GM18520 (cell line): ENCODE measurements at regions not wholly inside any gene's neighbourhood (a gene's known extent, or its start where the extent isn't known, plus 50 kb on each side); places are given as distances from the start of the nearest gene placed in this dataset.

Source experiments
- ATAC-seq: cut with Tn5 transposase; IDR thresholded peaks from one replicate; pipeline ENCODE4 v1.9.1; 2021; ENCODE audit not compliant: unreplicated experiment

DNA sequence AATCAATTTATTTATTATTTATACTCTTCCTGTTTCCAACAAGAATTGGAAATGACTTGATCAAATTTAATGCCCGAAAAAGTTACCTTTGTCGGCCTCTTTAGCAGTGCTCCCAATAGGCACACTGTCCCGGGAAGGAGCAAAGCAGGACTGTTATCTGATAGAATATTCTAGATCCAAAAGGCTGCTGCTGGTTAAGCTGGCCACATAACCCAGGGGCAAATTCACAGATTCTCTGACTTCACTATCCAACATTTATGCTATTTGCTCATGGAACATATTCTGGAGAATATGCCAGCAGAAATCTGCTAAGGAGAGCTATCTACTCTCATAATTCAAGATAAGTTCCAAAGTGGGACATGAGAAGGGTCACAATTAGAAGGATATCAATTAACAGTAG, 100.2 kb upstream of the DMAC1 start:
- ATAC-seq: no peak

DNA sequence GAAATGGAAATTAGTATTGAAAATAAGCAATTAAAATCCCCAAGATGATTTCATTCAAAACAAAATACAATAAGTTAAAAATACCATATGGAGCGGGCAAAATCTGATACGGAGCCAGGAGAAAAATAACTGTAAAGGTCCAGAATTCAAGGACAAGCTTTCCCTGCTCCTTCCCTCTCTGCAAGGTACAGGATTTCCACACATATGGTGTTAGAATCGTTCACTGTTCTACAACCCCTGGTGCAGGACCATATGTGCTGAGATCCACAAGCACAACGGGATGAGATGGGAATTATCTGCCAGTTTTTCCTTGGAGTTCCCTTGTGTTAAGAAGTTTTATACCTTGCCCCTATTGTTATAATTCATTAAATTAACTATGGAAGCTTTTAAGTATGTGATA, 94.7 kb upstream of the DMAC1 start:
- ATAC-seq: no peak

DNA sequence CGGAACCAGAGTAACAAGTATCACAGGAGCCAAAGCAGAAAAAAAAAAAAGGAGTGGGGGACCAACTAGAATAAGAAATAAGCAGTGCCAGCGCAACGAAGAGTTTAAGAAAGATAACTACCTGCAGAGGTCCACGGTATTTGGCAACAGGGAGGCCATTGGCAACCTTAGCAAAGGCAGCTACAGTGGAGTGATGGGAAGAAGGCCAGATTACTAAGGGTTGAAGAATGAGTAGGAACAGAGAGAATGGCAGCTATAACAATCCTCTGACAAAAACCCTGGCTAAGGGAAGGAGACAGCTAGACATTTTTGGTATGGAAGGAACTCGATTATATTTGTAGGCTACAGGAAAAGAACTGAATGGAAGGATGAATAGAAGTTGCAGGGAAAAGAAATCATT, 93.4 kb upstream of the DMAC1 start:
- no peak for ATAC-seq

DNA sequence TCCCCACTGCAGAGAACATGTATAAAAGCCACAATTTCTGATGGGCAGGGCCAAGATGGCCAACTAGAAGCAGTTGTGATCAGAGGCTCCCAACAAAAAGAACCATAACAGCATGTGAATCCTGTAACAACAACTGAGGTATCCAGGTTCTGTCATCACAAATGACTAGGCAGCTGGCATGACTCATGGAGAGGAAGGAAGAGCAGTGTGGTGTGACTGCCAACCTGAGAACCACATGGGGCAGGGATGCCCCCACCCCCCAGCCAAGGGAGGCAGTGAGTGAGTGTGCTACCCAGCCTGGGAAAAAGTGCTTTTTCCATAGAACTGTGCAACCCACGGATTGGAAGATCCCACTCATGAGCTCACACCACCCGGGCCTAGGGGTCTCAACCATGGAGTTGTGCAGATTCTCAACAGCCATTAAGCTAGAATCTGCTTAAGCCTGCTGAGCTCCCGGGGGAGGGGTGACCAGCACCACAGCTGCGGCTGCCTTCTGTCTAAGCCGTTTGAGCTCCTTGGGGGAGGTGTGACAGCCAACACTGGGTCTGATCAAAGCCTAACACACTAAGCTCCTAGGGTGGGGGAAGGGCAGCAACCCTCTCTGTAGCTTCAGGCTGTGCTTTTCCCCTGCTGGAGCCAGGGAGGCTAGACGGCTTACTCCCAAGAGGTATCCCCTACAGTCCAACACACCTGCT, 80.1 kb upstream of the DMAC1 start:
- no peak for ATAC-seq

DNA sequence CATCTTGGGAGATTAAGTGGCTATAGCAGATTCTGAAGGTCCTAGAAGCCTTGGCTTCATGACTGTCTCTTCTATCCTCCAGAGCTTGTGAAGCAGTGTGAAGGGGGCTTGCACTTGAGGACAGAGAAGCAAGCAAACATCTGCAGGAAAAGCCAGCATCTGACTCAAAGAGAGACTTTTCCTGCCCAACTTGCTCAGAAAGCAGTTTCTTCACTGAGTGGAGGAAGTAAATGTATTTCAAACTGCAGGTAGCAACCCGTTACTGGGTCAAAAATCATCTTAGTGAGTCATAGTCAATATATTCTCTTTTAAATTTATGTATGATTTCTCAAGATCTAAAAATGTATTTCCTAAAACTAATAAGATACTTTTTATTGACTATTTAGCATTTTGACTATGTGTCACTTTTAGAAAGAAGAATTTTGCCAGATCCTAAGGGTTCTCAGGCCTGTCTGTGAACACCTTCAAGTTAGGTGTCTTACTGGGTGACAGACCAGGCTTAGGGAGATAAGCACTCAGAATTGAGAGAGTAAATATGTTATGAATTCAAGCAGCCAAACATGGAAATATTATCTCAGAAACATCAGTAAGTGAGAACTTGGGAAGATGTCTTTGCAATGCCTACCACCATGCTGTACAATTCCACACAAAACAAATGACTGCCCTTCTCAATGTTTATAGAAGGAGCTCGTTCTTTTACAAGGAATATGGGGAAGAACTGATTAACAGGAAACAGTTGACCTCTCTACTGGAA, 72.6 kb upstream of the DMAC1 start:
- ATAC-seq: no peak

DNA sequence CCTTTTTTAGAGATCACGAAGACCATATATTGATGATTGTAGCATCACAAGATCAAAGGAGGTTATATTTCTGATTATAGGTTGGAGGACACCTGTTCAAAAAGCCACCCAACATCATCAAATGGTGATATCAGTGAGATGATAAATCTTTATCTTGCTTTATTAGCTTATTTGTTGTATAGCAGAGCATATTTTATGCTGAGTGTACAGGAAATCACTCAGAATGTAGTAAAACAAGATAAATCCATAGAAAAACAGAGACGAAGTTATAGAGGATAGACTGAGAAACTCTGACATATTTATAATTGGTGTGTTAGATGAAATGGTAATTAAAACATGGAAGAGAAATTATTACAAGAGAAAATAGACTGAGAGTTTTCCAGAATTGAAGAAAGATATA, 69.8 kb upstream of the DMAC1 start:
- no peak for ATAC-seq

DNA sequence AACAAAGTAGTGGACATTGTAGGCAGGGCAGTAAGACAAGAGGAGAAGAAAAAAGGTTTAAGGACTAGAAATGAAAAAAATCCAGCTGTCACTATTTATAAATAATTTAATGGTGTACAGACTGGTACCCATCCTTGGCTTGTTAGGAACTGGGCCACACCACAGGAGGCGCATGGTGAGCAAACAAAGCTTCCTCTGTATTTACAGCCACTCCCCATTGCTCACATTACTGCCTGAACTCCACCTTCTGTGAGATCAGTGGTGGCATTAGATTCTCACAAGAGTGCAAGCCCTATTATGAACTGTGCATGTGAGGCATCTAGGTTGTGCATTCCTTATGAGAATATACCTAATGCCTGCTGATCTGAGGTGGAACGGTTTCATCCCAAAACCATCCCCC, 62.6 kb upstream of the DMAC1 start:
- ATAC-seq: no peak

DNA sequence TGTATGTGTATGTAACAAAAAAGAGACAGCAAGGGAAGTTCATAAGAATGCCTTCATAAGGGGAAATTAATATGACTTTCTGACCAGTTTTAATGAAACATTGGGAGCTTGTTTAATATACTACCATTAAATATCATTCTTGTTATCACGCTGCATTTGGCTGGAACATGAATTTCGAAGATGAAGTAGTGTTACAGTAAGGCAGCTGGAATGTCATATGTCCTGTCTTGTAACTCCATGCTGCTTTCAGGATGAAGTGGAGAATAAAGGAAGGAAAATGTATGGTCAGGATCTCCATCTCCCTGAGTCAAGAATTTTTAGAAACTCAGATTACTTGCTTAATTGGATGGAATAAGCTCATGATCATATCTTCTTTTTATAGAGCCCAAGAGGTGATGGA, 61.5 kb upstream of the DMAC1 start:
- ATAC-seq: no peak

DNA sequence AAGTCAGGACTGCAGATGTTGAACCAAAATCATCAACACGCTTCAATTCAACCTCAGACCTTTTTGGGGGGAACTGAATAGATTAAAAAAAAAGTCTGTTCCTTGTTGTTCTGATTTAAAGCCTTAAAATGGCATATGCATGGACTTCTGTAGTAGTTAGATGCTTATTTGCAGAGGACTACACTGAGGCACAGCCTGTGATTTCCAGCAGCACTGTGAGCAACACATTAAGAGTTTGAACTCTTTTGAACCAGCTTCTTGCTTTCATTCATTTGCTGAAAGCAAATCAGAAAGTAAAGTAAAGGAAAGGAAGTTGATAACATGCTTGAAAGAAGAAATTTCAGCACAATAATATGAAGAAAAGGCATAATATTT, 60.7 kb upstream of the DMAC1 start:
- ATAC-seq: no peak

DNA sequence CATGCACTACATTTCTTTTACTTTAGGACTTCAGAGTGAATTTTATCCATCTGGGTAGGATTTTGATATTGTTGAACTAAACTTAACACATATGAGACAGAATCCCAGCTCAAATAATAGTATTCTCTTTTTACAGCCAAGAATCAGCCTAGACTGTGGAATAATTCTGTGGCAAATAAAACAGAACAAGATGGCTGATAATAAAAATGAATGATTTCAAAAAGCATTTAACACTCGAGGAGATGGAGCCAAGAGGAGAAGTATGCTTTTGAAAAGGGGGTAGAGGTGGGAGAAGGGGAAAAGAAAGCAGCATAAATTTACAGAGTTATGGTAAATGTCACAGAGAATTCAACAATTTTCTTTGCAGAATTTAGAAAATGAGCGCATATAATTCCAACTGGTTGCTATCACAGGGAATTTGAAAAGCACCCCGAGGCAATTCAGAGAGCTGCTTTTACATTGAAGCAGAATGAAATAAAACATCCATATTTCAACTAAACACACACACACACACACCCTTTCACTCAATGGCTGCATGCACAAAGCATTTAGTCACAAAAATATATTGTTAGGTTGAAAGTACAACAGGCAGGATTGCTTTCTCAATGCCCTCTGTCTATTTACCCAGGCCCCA, 60.2 kb upstream of the DMAC1 start:
- ATAC-seq: no peak

DNA sequence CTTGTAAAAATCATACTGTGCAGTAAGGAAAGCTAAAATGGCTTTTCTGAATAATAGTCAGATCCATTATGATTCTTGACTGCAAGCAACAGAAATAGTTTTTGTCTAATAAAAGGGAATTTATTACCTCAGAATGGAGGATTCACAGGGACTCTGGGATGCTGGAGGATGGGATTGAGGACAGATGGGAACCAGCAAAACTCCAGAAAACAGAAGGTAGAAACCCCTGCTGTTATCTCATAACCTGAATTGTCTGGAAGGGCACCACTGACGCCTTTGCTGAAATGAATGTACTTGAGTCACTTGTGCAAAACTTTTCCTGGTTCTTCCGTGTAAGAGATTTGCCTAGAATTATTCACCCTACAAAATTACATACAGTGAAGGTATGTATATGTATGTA, 58.6 kb upstream of the DMAC1 start:
- ATAC-seq: no peak

DNA sequence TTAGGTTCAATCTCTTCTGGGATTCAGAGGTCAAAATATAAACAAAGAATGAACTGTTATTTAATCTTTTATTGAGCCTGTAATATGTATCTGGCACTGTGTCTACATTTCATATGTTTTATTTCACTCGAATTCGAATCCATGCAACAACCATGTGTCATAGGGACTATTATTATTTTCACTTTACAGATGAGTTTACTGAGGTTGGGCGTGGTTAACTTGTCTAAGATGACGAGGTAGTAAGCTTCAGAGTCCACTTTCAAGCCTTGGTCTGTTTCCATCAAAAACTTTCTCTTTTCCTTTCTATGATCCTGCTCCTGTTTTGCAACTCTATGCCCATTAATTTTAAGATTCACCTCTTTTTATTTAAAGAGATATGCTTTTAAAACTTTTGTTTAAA, 55.2 kb upstream of the DMAC1 start:
- ATAC-seq: no peak
